Liver (tissue), 8 donors: ENCODE measurements at regions not wholly inside any gene's neighbourhood (a gene's known extent, or its start where the extent isn't known, plus 50 kb on each side); places are given as distances from the start of the nearest gene placed in this dataset.
A peak's percentile ranks its signal among the peaks of the same experiment; 100 is the strongest.

Experiments
- DNase-seq: peaks from one replicate; pipeline ENCODE4 v3.0.0-alpha.2; 2017; ENCODE audit warnings: low spot score
- H3K27ac ChIP-seq, 2 donors: one replicate each; pipeline ENCODE4 v1.7.0; 2013; ENCODE audit warnings: inconsistent platforms in 2 of 2, low read length in 2 of 2, control low read depth in 1 of 2, low read depth in 1 of 2, mild to moderate bottlenecking in 1 of 2
- H3K27me3 ChIP-seq, 4 donors: one replicate each; pipeline versions ENCODE4 v1.6.1 to v1.7.0; 2013; ENCODE audit warnings: low read length in 3 of 4, inconsistent platforms in 1 of 4, mild to moderate bottlenecking in 1 of 4, moderate library complexity in 1 of 4; ENCODE audit not compliant: control insufficient read depth in 4 of 4, insufficient read depth in 4 of 4
- H3K36me3 ChIP-seq, 4 donors: one replicate each; pipeline versions ENCODE4 v1.6.1 to v1.7.0; 2013; ENCODE audit warnings: low read length in 3 of 4, mild to moderate bottlenecking in 3 of 4, low read depth in 1 of 4, moderate library complexity in 1 of 4; ENCODE audit not compliant: control insufficient read depth in 4 of 4, insufficient read depth in 3 of 4
- H3K4me1 ChIP-seq, 4 donors: one replicate each; pipeline versions ENCODE4 v1.6.1 to v1.7.0; 2013; ENCODE audit warnings: low read length in 3 of 4, mild to moderate bottlenecking in 3 of 4, moderate library complexity in 1 of 4; ENCODE audit not compliant: control insufficient read depth in 4 of 4, insufficient read depth in 4 of 4
- H3K4me3 ChIP-seq, 3 donors: one replicate each; pipeline versions ENCODE4 v1.6.1 to v1.7.0; 2013; ENCODE audit warnings: low read length in 3 of 3, control low read depth in 1 of 3, low read depth in 1 of 3, mild to moderate bottlenecking in 1 of 3
- H3K9ac ChIP-seq, 2 donors: one replicate each; pipeline ENCODE4 v1.7.0; 2013; ENCODE audit warnings: low read length in 2 of 2, mild to moderate bottlenecking in 2 of 2, moderate library complexity in 2 of 2, control low read depth in 1 of 2, low read depth in 1 of 2
- H3K9me3 ChIP-seq, 4 donors: one replicate each; pipeline versions ENCODE4 v1.6.1 to v1.7.0; 2013; ENCODE audit warnings: low read length in 3 of 4; ENCODE audit not compliant: control insufficient read depth in 4 of 4
- EGR1 ChIP-seq, 2 donors: IDR thresholded peaks; 2 replicates each; pipeline ENCODE4 v1.6.1; 2016 to 2018; ENCODE audit warnings: antibody characterized with exemption in 2 of 2, low read depth in 2 of 2
- FOXA1 ChIP-seq: IDR thresholded peaks from 2 replicates; pipeline ENCODE4 v1.6.1; 2016; ENCODE audit warnings: antibody characterized with exemption
- FOXA2 ChIP-seq: IDR thresholded peaks from 2 replicates; pipeline ENCODE4 v1.6.1; 2016; ENCODE audit warnings: antibody characterized with exemption
- GABPA ChIP-seq, 2 donors: IDR thresholded peaks in 1 of 2; conservative IDR thresholded peaks in 1 of 2; 2 replicates each; pipeline ENCODE4 v1.6.1; 2016; ENCODE audit warnings: antibody characterized with exemption in 2 of 2, mild to moderate bottlenecking in 1 of 2, moderate library complexity in 1 of 2
- HNF4A ChIP-seq, 2 donors: conservative IDR thresholded peaks; 2 replicates each; pipeline ENCODE4 v1.6.1; 2016; ENCODE audit warnings: antibody characterized with exemption in 2 of 2, mild to moderate bottlenecking in 2 of 2
- HNF4G ChIP-seq: IDR thresholded peaks from 2 replicates; pipeline ENCODE4 v1.6.1; 2016; ENCODE audit warnings: antibody characterized with exemption
- JUND ChIP-seq, 2 donors: IDR thresholded peaks; 2 replicates each; pipeline ENCODE4 v1.6.1; 2016; ENCODE audit warnings: antibody characterized with exemption in 2 of 2
- NR2F2 ChIP-seq: IDR thresholded peaks from 2 replicates; pipeline ENCODE4 v1.6.1; 2016; ENCODE audit warnings: antibody characterized with exemption
- RAD21 ChIP-seq, 2 donors: IDR thresholded peaks; 2 replicates each; pipeline ENCODE4 v1.6.1; 2016; ENCODE audit warnings: antibody characterized with exemption in 2 of 2, mild to moderate bottlenecking in 2 of 2
- REST ChIP-seq: IDR thresholded peaks from 2 replicates; pipeline ENCODE4 v1.6.1; 2016; ENCODE audit warnings: antibody characterized with exemption, mild to moderate bottlenecking
- RXRA ChIP-seq, 2 donors: IDR thresholded peaks; 2 replicates each; pipeline ENCODE4 v1.6.1; 2017 to 2018; ENCODE audit warnings: antibody characterized with exemption in 2 of 2, mild to moderate bottlenecking in 1 of 2
- SP1 ChIP-seq: IDR thresholded peaks from 2 replicates; pipeline ENCODE4 v1.6.1; 2018; ENCODE audit warnings: antibody characterized with exemption, mild to moderate bottlenecking
- TAF1 ChIP-seq: conservative IDR thresholded peaks from 2 replicates; pipeline ENCODE4 v1.6.1; 2016; ENCODE audit warnings: antibody characterized with exemption, mild to moderate bottlenecking
- YY1 ChIP-seq: IDR thresholded peaks from 2 replicates; pipeline ENCODE4 v1.6.1; 2016; ENCODE audit warnings: antibody characterized with exemption, mild to moderate bottlenecking
- WGBS: extraction: QIAGEN DNeasy Blood & Tissue Kit; methylation state at CpG from one replicate; pipeline ENCODE4 v1.1.7; 2013; 5-methylcytosine and 5-hydroxymethylcytosine counted together
- TF ChIP-seq, protein P1 (sequence below): IDR thresholded peaks from 2 replicates; pipeline ENCODE4 v1.6.1; 2016; ENCODE audit warnings: antibody characterized with exemption
- TF ChIP-seq, protein P2 (sequence below): IDR thresholded peaks from 2 replicates; pipeline ENCODE4 v1.6.1; 2016; ENCODE audit warnings: antibody characterized with exemption
- TF ChIP-seq, protein P3 (sequence below): fragments of 150-350 bp; IDR thresholded peaks from 2 replicates; pipeline ENCODE4 v1.5.1; 2017; ENCODE audit warnings: improper control_type of control experiment, low read depth, low read length; ENCODE audit not compliant: missing input control
- TF ChIP-seq, protein P4 (sequence below): IDR thresholded peaks from 2 replicates; pipeline ENCODE4 v1.6.1; 2016; ENCODE audit warnings: antibody characterized with exemption
- donor health status: healthy.
- donor health status: healthy.
- donor health status: healthy.
- donor health status: healthy.
- donor health status: healthy.

- Histone ChIP-seq H3K9me3 (no peaks in the 10 kb centered on the region), H3K27me3 (no peaks in the 10 kb centered on the region), H3K4me3 (no peak overlapping the region), H3K4me1 (peaks cover 0 to 8% (median 4%) of the 10 kb centered on the region in 4 donors), H3K27ac (no peak overlapping the region), H3K36me3 (no peaks in the 10 kb centered on the region), H3K9ac (no peak overlapping the region)
- no peak for DNase-seq
- TF ChIP-seq, protein P1, sequence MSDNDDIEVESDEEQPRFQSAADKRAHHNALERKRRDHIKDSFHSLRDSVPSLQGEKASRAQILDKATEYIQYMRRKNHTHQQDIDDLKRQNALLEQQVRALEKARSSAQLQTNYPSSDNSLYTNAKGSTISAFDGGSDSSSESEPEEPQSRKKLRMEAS: no peak
- no peak for TF ChIP-seq FOXA2
- TF ChIP-seq, protein P2, sequence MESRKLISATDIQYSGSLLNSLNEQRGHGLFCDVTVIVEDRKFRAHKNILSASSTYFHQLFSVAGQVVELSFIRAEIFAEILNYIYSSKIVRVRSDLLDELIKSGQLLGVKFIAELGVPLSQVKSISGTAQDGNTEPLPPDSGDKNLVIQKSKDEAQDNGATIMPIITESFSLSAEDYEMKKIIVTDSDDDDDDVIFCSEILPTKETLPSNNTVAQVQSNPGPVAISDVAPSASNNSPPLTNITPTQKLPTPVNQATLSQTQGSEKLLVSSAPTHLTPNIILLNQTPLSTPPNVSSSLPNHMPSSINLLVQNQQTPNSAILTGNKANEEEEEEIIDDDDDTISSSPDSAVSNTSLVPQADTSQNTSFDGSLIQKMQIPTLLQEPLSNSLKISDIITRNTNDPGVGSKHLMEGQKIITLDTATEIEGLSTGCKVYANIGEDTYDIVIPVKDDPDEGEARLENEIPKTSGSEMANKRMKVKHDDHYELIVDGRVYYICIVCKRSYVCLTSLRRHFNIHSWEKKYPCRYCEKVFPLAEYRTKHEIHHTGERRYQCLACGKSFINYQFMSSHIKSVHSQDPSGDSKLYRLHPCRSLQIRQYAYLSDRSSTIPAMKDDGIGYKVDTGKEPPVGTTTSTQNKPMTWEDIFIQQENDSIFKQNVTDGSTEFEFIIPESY: no peak
- peak in 1 of 2 donors; percentile 15 for TF ChIP-seq HNF4A (conservative IDR thresholded peaks at IDR 0.05)
- no peak for TF ChIP-seq RAD21 (IDR thresholded peaks at IDR 0.05)
- TF ChIP-seq RXRA (IDR thresholded peaks at IDR 0.05): no peak
- WGBS: 71% methylated on average over 2 of the region's 2 CpGs
Observed at GRCh38 chr3:159798951-159799350, 189.7 kb upstream of the IL12A start.

- H3K4me1 ChIP-seq: peaks cover 0 to 8% (median 4%) of the 10 kb centered on the region in 4 donors
- TF ChIP-seq GABPA (IDR thresholded peaks at IDR 0.05 in 1 of 2, conservative IDR thresholded peaks at IDR 0.05 in 1 of 2) (no peak), EGR1 (IDR thresholded peaks at IDR 0.05; ENCODE audit: low read depth in 2 of 2) (no peak), TAF1 (no peak), FOXA2 (no peak), RAD21 (IDR thresholded peaks at IDR 0.05) (no peak), NR2F2 (no peak), FOXA1 (no peak), REST (no peak), SP1 (no peak), JUND (IDR thresholded peaks at IDR 0.05) (no peak), RXRA (IDR thresholded peaks at IDR 0.05) (no peak), HNF4G (no peak), YY1 (no peak), HNF4A (conservative IDR thresholded peaks at IDR 0.05) (no peak)
- TF ChIP-seq, protein P2: no peak
- TF ChIP-seq, protein P3, sequence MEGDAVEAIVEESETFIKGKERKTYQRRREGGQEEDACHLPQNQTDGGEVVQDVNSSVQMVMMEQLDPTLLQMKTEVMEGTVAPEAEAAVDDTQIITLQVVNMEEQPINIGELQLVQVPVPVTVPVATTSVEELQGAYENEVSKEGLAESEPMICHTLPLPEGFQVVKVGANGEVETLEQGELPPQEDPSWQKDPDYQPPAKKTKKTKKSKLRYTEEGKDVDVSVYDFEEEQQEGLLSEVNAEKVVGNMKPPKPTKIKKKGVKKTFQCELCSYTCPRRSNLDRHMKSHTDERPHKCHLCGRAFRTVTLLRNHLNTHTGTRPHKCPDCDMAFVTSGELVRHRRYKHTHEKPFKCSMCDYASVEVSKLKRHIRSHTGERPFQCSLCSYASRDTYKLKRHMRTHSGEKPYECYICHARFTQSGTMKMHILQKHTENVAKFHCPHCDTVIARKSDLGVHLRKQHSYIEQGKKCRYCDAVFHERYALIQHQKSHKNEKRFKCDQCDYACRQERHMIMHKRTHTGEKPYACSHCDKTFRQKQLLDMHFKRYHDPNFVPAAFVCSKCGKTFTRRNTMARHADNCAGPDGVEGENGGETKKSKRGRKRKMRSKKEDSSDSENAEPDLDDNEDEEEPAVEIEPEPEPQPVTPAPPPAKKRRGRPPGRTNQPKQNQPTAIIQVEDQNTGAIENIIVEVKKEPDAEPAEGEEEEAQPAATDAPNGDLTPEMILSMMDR: no peak
- TF ChIP-seq, protein P4, sequence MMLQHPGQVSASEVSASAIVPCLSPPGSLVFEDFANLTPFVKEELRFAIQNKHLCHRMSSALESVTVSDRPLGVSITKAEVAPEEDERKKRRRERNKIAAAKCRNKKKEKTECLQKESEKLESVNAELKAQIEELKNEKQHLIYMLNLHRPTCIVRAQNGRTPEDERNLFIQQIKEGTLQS: no peak
- TF ChIP-seq, protein P1: no peak
- H3K4me3 ChIP-seq: no peak overlapping the region
- H3K27ac ChIP-seq: no peak overlapping the region
- H3K9me3 ChIP-seq: no peaks in the 10 kb centered on the region
- 80% methylated on average over 6 of the region's 6 CpGs for WGBS
- H3K9ac ChIP-seq: no peak overlapping the region
- H3K27me3 ChIP-seq: no peaks in the 10 kb centered on the region
- no peaks in the 10 kb centered on the region for H3K36me3 ChIP-seq
- no peak for DNase-seq
Observed at GRCh38 chr3:159800434-159801155, 188.0 kb upstream of the IL12A start.
